Keratinocyte (primary cell): ENCODE measurements at regions not wholly inside any gene's neighbourhood (a gene's known extent, or its start where the extent isn't known, plus 50 kb on each side); places are given as distances from the start of the nearest gene placed in this dataset.

Source experiments
- DNase-seq: peaks from one replicate; pipeline ENCODE4 v3.0.0-alpha.2; 2011; ENCODE audit warnings: low read depth, missing footprints, low spot score
- FAIRE-seq: peaks from 2 replicates; lab custom pipeline; 2011; peaks lifted over from hg19 to GRCh38; lab: Jason Lieb, UNC
- H2AFZ ChIP-seq: 2 replicates; pipeline ENCODE4 v1.6.0; 2012; ENCODE audit warnings: low read length, control low read depth, inconsistent platforms; ENCODE audit not compliant: control insufficient read depth
- H3K27ac ChIP-seq: 2 replicates; pipeline ENCODE4 v1.5.1; 2011; ENCODE audit warnings: low read length; ENCODE audit not compliant: control insufficient read depth, insufficient read depth
- H3K27me3 ChIP-seq: 3 replicates; pipeline ENCODE4 v1.6.0; 2011; ENCODE audit warnings: low read length; ENCODE audit not compliant: control insufficient read depth, insufficient read depth; ENCODE audit errors: extremely low read depth
- H3K36me3 ChIP-seq, 2 experiments: 2 replicates in 1 of 2; 3 replicates in 1 of 2; pipeline ENCODE4 v1.5.1; 2011; ENCODE audit warnings: low read length in 2 of 2, mild to moderate bottlenecking in 1 of 2; ENCODE audit not compliant: control insufficient read depth in 2 of 2, insufficient read depth in 2 of 2; ENCODE audit errors: extremely low read depth in 1 of 2
- H3K4me1 ChIP-seq: 3 replicates; pipeline ENCODE4 v1.5.1; 2011; ENCODE audit warnings: low read length; ENCODE audit not compliant: control insufficient read depth, insufficient read depth; ENCODE audit errors: extremely low read depth
- H3K4me2 ChIP-seq: 3 replicates; pipeline ENCODE4 v1.6.0; 2011; ENCODE audit warnings: low read depth, low read length; ENCODE audit not compliant: control insufficient read depth, insufficient read depth; ENCODE audit errors: extremely low read depth
- H3K4me3 ChIP-seq, 3 experiments: fragments of 200-600 bp in 1 of 3; sonication (generic) in 1 of 3; 2 replicates in 2 of 3; 3 replicates in 1 of 3; pipeline ENCODE4 v1.5.1; 2011 to 2016; ENCODE audit warnings: low read length in 3 of 3, mild to moderate bottlenecking in 3 of 3, control low read depth in 2 of 3, inconsistent platforms in 1 of 3, low read depth in 1 of 3, mixed read lengths in 1 of 3, mixed run types in 1 of 3, moderate library complexity in 1 of 3; ENCODE audit not compliant: control insufficient read depth in 2 of 3, insufficient read depth in 2 of 3; ENCODE audit errors: extremely low read depth in 1 of 3
- H3K79me2 ChIP-seq: 2 replicates; pipeline ENCODE4 v1.6.0; 2012; ENCODE audit warnings: low read length; ENCODE audit not compliant: control insufficient read depth, insufficient read depth
- H3K9ac ChIP-seq: 3 replicates; pipeline ENCODE4 v1.6.0; 2011; ENCODE audit warnings: low read length; ENCODE audit not compliant: control insufficient read depth, insufficient read depth; ENCODE audit errors: extremely low read depth
- H3K9me1 ChIP-seq: 3 replicates; pipeline ENCODE4 v1.6.0; 2011; ENCODE audit warnings: low read length; ENCODE audit not compliant: control insufficient read depth, insufficient read depth; ENCODE audit errors: extremely low read depth
- H3K9me3 ChIP-seq: 2 replicates; pipeline ENCODE4 v1.5.1; 2012; ENCODE audit warnings: low read depth, low read length; ENCODE audit not compliant: control insufficient read depth
- H4K20me1 ChIP-seq: 3 replicates; pipeline ENCODE4 v1.6.0; 2011; ENCODE audit warnings: low read length; ENCODE audit not compliant: control insufficient read depth, insufficient read depth; ENCODE audit errors: extremely low read depth
- EZH2 ChIP-seq: IDR thresholded peaks from one replicate; pipeline ENCODE4 v1.6.1; 2012; ENCODE audit warnings: inconsistent platforms, mild to moderate bottlenecking, low read length, moderate library complexity
- dilution Hi-C: fragments of 300-500 bp; cut with MboI; formaldehyde crosslinking; loops from one replicate; pipeline ENCODE4 v1.7.0; 2020; ENCODE audit warnings: low sequenced_read_pairs; ENCODE audit not compliant: extremely low pct_ligation_motif_present
- TF ChIP-seq, protein P1 (sequence below), 3 experiments: IDR thresholded peaks in 1 of 3; conservative IDR thresholded peaks in 1 of 3; optimal IDR thresholded peaks in 1 of 3; 2 replicates in 2 of 3; 3 replicates in 1 of 3; pipeline versions ENCODE3 to v1.5.1; 2011; ENCODE audit warnings: low read length in 3 of 3, mild to moderate bottlenecking in 3 of 3, moderate library complexity in 2 of 3, control low read depth in 1 of 3, inconsistent platforms in 1 of 3; ENCODE audit not compliant: insufficient read depth in 2 of 3; ENCODE audit errors: extremely low read depth in 1 of 3

DNA sequence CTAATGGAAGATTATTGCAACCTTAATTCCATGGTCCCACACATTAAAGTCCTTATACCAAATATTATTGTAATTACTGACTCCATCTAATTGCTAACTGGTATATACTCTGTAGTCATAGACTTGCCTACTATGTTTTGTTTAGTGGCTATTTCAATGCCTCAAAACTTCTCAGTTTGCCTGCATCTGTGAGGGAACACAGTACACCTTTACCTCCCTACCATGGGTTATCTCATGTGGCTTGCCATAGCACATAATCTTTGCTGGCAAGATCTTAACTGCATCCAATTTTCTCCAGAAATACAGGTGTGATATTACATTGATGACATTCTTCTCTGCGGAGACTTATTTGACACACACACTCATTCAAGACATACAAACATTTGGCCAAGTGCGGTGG lies 107.1 kb upstream of the ZNF184 start:
- no peak overlapping the region for H3K27ac ChIP-seq
- H3K9me1 ChIP-seq: no peaks in the 10 kb centered on the region
- no peak for DNase-seq
- H3K4me1 ChIP-seq: no peaks in the 10 kb centered on the region
- H3K36me3 ChIP-seq: no peaks in the 10 kb centered on the region
- H2AFZ ChIP-seq: no peak overlapping the region
- no peak overlapping the region for H3K4me2 ChIP-seq
- H3K9me3 ChIP-seq: no peaks in the 10 kb centered on the region
- no peak overlapping the region for H3K4me3 ChIP-seq
- no peak for FAIRE-seq
- dilution Hi-C loops: no loop called here
- H3K9ac ChIP-seq: no peak overlapping the region
- no peak for TF ChIP-seq EZH2
- TF ChIP-seq, protein P1, sequence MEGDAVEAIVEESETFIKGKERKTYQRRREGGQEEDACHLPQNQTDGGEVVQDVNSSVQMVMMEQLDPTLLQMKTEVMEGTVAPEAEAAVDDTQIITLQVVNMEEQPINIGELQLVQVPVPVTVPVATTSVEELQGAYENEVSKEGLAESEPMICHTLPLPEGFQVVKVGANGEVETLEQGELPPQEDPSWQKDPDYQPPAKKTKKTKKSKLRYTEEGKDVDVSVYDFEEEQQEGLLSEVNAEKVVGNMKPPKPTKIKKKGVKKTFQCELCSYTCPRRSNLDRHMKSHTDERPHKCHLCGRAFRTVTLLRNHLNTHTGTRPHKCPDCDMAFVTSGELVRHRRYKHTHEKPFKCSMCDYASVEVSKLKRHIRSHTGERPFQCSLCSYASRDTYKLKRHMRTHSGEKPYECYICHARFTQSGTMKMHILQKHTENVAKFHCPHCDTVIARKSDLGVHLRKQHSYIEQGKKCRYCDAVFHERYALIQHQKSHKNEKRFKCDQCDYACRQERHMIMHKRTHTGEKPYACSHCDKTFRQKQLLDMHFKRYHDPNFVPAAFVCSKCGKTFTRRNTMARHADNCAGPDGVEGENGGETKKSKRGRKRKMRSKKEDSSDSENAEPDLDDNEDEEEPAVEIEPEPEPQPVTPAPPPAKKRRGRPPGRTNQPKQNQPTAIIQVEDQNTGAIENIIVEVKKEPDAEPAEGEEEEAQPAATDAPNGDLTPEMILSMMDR (optimal IDR thresholded peaks at IDR 0.05 in 1 of 3, IDR thresholded peaks at IDR 0.05 in 1 of 3, conservative IDR thresholded peaks at IDR 0.05 in 1 of 3; ENCODE audit: extremely low read depth in 1 of 3, insufficient read depth in 2 of 3, low read length in 3 of 3): no peak
- H4K20me1 ChIP-seq: no peaks in the 10 kb centered on the region
- H3K79me2 ChIP-seq: no peaks in the 10 kb centered on the region
- no peaks in the 10 kb centered on the region for H3K27me3 ChIP-seq

DNA sequence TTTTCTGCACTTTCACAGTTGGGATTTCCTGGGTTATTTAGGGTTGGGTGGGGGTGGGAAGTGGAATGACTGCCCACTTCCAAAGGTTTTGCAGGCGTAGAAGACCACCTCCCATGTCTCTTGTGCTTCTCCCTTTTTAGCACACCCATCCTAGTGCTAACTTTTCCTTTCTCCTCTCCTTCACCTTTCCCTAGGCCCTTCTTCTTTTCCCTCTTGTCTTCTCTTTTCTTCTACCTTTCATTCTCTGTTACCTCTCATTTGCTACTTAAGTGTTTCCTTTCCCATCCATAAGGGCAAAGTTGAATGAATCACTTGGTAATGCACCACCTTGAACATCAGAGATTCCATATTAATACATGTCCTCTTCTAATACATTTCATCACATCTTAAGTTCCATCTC lies 105.0 kb upstream of the ZNF184 start:
- H3K4me2 ChIP-seq: no peak overlapping the region
- dilution Hi-C loops: no loop called here
- TF ChIP-seq, protein P1 (optimal IDR thresholded peaks at IDR 0.05 in 1 of 3, IDR thresholded peaks at IDR 0.05 in 1 of 3, conservative IDR thresholded peaks at IDR 0.05 in 1 of 3; ENCODE audit: extremely low read depth in 1 of 3, insufficient read depth in 2 of 3, low read length in 3 of 3): no peak
- no peak for TF ChIP-seq EZH2
- no peaks in the 10 kb centered on the region for H3K9me1 ChIP-seq
- H2AFZ ChIP-seq: no peak overlapping the region
- no peak overlapping the region for H3K9ac ChIP-seq
- H3K4me3 ChIP-seq: no peak overlapping the region
- no peaks in the 10 kb centered on the region for H3K4me1 ChIP-seq
- H4K20me1 ChIP-seq: no peaks in the 10 kb centered on the region
- H3K36me3 ChIP-seq: no peaks in the 10 kb centered on the region
- H3K27ac ChIP-seq: no peak overlapping the region
- no peaks in the 10 kb centered on the region for H3K9me3 ChIP-seq
- FAIRE-seq (no peak), DNase-seq (no peak)
- H3K27me3 ChIP-seq: no peaks in the 10 kb centered on the region
- no peaks in the 10 kb centered on the region for H3K79me2 ChIP-seq
